GM18909 (cell line): ENCODE measurements at regions not wholly inside any gene's neighbourhood (a gene's known extent, or its start where the extent isn't known, plus 50 kb on each side); places are given as distances from the start of the nearest gene placed in this dataset.
"Not testable (repeated sequence)": the region's sequence is repeated elsewhere in the genome, so short reads cannot be mapped to it uniquely, and the experiment has no call there.

Experiments used
- ATAC-seq: cut with Tn5 transposase; IDR thresholded peaks from one replicate; pipeline ENCODE4 v1.9.1; 2021; ENCODE audit warnings: mild to moderate bottlenecking; ENCODE audit not compliant: unreplicated experiment, poor library complexity

GRCh38 chr22:48071828-48072227 is 1309.4 kb downstream of the TBC1D22A start:
- ATAC-seq = no peak

GRCh38 chr22:48071305-48071704 is 1308.9 kb downstream of the TBC1D22A start:
- ATAC-seq = no peak

GRCh38 chr22:48070760-48071159 is 1308.3 kb downstream of the TBC1D22A start:
- no peak for ATAC-seq

DNA sequence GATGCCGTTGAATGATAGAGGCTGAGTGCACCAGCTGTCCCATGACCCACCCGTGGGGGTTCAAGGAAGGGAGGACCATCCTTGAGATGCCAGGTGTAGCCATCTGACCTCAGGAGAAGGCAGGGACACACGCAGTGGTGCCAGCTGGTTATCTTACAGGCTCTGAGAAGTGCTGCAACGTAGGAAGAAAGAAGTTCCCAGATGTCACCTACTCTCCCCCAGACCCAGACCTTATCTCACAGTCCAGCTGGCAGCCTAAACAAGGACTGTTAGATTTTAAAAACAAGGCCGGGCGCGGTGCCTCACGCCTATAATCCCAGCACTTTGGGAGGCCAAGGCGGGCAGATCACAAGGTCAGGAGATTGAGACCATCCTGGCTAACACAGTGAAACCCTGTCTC is 1307.6 kb downstream of the TBC1D22A start:
- ATAC-seq = no peak

GRCh38 chr22:48069256-48069655 is 1306.8 kb downstream of the TBC1D22A start:
- no peak for ATAC-seq

DNA sequence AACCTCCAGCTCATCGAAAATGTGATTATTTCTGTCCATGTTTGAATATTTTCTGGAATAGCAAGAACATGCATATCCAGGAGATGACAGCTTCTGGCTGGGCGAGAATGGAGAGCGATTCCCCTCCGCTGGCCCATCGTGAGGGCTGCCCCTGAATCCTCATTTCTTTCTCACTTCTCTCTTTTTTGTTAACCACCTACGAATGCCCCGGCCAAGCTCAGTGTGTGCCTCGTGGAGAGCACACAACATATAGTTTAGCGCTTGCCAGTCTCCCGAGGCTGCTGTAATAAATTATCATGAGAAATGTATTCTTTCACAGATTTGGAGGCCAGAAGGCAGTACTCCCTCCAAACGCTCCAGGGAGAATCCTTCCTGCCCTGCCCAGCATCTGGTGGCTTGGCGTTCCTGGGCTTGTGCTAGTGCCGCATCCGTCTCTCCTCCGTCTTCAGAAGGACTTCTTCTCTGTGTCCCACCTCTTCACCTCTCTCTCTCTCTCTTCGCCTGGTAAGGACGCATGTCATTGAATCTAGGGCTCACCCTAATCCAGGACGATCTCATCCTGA is 1306.0 kb downstream of the TBC1D22A start:
- ATAC-seq = no peak

- no peak for ATAC-seq
Measured at GRCh38 chr22:48065892-48066291, 1303.4 kb downstream of the TBC1D22A start.

GRCh38 chr22:48061726-48062125 is 1299.3 kb downstream of the TBC1D22A start:
- ATAC-seq = no peak

- ATAC-seq = no peak
Measured at GRCh38 chr22:48060266-48060665, 1297.8 kb downstream of the TBC1D22A start.

GRCh38 chr22:48059521-48059920 is 1297.1 kb downstream of the TBC1D22A start:
- not testable (repeated sequence) for ATAC-seq

GRCh38 chr22:48057116-48057835 is 1294.8 kb downstream of the TBC1D22A start:
- ATAC-seq = no peak

DNA sequence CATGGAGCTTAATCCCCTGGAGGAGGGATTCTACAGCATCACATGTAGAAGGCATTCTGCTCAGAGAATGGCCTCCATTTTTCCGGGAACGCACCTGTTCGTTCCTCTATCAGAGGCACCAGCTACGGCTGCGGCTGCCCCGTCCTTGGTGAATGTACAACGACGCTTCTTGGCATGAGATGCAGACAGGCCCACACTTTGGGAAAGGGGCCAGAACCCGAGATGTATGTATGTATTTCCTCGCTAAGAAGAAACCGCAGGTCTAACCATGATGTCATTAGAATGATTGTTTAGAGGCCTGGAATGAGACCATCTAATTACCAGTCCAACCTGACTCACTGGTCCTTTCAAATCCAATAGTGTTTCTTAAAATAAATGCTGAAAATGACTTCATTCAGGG is 1293.4 kb downstream of the TBC1D22A start:
- no peak for ATAC-seq

DNA sequence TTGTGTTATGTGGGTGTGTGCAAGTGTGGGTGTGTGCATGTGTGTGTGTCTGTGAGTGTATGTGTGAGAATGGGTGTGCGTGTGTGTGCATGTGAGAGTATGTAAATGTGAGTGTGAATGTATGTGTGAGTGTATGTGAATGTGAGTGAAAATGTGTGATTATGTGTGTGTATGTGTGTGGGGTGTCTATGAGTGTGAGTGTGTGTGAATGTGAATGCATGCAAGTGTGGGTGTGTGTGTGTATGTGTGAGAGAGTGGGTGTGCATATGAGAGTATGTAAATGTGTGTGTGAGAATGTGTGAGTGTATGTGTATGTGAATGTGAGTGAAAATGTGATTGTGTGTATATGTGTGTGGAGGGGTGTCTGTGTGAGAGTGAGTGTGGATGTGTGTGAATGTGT is 1292.7 kb downstream of the TBC1D22A start:
- ATAC-seq = no peak

GRCh38 chr22:48054596-48054995 is 1292.1 kb downstream of the TBC1D22A start:
- no peak for ATAC-seq

DNA sequence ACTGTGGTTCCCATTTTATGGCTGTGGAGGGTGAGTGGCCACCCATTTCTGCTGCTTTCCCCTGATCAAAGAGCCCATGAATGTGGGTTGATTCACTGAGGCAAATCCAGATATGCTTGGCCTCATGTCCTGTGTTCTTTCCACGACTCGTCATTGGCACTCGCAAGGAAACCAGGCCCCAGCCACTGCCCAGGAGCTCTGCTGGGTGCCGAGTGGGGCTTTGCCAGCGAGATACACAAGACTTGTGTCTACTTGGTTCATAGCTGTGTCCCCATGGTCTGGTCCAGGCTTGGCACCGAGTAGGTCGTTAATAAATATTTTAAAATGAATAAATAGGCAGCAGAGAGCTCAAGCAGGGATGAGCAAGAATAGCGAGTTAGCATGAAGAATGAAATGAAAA is 1291.5 kb downstream of the TBC1D22A start:
- ATAC-seq = no peak

DNA sequence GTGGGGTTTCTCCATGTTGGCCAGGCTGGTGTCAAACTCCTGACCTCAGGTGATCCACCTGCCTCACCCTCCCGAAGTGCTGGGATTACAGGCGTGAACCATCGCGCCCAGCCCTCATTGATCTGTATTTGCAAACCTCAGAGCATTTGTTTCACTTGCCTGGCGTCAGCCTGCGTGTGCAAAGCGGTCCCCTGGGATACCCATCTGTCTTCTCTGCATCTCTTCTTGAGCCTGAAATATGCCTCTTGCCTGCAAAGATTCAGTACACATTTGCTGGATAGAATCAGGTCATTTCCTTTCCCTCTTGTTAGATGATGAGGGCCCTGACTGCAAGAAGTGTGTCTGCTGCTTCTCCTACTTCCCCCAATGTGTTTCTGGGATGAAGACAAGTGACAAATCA is 1291.0 kb downstream of the TBC1D22A start:
- no peak for ATAC-seq

DNA sequence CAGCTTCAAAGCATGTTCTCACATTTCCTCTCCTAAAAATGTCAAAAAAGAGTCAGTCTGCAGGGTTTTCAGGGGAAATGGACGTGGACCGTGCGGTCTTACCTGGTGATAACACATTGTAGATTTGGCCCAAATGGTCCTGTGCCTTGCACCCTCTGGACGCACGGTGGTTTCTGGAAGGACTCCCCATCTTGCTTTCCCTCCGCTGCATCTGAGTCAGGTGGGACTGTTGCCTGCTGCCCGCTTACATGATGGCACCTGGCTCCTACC is 1290.1 kb downstream of the TBC1D22A start:
- ATAC-seq = no peak

- ATAC-seq = no peak
Measured at GRCh38 chr22:48051796-48052620, 1289.6 kb downstream of the TBC1D22A start.

GRCh38 chr22:48050836-48051235 is 1288.4 kb downstream of the TBC1D22A start:
- ATAC-seq = no peak

DNA sequence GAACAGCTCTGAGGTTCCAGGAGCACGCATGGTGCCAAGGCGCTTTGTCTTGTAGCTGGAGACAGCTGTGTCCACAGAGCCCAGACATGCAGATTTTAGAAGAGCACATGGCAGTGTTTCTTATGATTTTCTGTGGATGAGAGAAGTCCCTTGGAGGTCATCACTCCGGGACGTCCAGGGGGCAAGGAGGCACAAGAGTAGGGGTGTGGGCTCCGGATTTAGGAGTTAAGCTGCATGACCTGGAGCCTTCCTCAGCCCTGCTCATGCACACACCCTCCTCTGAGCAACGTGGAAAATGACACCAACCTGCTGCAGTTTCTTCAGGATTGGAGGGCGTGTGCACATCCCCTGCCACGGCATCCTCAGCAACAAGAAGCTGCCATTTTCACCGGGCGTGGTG is 1286.7 kb downstream of the TBC1D22A start:
- ATAC-seq = no peak

DNA sequence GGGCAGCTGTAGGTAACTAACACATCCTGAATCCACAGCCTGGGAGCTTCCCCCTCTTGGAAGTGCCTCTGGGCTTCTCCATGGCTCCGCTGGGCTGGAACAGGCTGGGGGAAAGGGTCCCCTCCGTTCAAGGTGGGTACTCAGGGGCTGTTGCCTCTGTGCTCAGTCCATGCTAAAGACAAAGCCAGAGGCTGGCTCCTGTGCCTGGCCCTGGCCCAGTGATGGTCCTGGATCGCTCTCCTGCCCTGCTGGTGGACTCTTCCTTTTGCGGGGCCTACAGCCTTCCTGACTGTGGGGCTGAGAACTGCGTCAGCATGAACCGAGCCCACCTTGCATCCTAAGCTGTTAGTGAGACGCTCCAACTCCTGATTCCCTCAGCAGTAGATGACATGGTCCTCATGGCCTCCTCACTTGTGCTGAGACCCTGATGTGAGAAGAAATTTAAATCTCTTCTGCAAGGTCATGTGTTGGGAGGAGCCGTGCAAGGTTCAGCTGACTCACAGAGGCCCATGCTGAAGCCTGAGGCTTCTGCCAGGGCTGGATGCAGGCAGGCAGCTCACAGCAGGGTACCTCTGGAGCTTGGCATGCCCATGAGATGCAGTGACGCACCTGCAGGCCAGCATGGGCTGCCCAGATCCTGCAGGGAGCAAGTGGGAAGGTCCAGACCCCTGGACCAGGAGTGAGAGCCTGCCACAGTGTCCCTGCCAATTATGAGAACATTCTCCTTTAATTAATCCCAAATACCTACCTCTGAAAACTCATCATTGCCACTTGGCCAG is 1285.5 kb downstream of the TBC1D22A start:
- no peak for ATAC-seq
